Skin epidermis (tissue), 12 donors: ENCODE measurements at regions not wholly inside any gene's neighbourhood (a gene's known extent, or its start where the extent isn't known, plus 50 kb on each side); places are given as distances from the start of the nearest gene placed in this dataset.
"Not testable (repeated sequence)": the region's sequence is repeated elsewhere in the genome, so short reads cannot be mapped to it uniquely, and the experiment has no call there.

ENCODE experiments used
- H3K27ac ChIP-seq, 21 experiments: fragments of 200-600 bp; sonication (generic) in 11 of 21; one replicate each; pipeline ENCODE4 v1.5.0; 2020; ENCODE audit warnings: mild to moderate bottlenecking in 3 of 21, inconsistent platforms in 2 of 21, moderate library complexity in 2 of 21
- H3K4me3 ChIP-seq, 7 experiments: fragments of 200-600 bp; sonication (generic) in 2 of 7; one replicate each; pipeline ENCODE4 v1.5.0; 2020; ENCODE audit warnings: inconsistent platforms in 2 of 7, mild to moderate bottlenecking in 2 of 7, moderate library complexity in 1 of 7

DNA sequence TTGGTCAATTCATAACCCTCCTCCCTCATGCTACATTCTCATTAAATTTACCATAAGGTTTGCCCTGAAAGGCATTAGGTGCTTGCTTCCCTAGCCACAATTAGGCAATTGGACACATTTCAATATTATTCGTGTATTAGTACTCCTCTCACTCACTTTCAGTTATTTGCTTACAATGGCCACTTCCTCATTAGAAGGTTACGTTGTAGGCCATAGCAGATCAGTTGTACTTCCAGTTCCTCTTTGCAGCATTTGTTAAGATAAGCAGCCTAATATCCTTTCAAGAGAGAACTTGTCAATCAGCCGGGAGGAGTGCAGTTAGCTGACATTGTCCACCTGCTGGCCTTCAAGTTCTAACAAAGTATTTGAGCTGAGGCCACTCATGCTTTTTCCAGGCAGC lies 1017.2 kb downstream of the PCDH7 start:
- no peak overlapping the region for H3K27ac ChIP-seq
- no peak overlapping the region for H3K4me3 ChIP-seq

DNA sequence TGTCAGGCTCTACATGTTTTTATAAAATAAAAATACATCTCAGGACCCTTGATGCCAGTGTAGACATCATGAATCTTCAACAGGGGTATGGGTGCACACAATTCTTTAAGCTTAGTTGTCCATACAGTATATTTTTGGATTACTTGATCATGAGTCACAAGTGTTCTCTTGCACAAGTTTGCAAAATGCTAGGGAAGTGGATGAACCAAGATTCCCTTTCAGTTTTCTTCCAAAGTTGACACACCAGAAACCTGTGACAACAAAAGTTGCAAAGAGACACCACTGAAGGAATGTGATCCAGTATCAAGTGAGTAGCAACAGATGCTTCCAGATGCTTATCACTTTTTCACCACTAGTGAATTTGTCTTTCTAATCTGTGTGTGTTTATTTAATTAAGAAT lies 1021.2 kb downstream of the PCDH7 start:
- H3K4me3 ChIP-seq, result no peak overlapping the region
- H3K27ac ChIP-seq, result no peak overlapping the region

DNA sequence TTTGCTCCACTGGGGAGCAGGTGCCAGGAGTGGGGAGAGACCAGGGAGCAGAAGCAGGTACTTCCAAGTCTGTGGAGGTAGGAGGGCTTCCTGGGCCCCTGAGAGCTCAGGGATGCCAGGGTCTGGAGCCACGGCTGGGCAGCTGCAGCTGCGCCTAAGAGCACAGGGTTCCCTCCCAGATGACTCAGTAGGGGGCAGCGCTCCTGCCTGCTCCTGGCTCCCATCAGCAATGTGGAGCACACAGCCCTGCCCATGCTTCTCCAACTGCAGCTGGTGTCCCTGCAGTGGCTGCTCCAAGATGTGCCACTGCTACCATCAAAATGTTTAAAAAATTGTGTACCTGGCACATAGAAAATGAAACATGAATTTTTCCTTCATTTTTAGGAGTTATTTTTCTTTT lies 1028.2 kb downstream of the PCDH7 start:
- H3K27ac ChIP-seq, result no peak overlapping the region
- H3K4me3 ChIP-seq, result no peak overlapping the region

DNA sequence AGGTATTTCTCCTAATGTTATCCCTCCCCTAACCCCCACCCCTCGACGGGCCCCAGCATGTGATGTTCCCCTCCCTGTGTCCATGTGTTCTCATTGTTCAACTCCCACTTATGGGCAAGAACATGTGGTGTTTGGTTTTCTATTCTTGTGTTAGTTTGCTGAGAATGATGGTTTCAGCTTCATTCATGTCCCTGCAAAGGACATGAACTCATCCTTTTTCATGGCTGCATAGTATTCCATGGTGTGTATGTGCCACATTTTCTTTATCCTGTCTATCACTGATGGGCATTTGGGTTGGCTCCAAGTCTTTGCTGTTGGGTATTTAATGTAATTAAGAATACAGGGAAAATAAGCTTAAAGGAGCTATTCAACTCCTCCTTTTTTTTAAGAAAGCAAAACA lies 1030.4 kb downstream of the PCDH7 start:
- not testable (repeated sequence) for H3K4me3 ChIP-seq, H3K27ac ChIP-seq

DNA sequence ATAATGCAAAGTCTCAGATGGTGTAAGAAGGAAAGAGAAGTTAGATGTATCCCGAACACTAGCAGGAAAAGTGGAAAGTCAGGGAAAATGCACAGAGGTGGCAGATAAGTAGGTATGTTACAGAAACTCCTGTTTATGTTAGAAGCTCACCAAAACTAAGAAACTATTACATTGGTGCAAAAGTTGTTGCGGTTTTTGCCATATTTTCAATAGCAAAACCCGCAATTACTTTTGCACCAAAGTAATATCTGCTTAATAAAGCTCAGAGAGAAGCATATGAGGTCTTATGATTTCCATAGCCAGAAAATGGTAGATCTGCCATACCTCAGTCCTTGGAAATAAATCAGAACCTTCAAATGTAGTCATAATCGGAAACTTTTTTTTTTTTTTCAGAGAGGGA lies 1035.6 kb downstream of the PCDH7 start:
- H3K27ac ChIP-seq, result no peak overlapping the region
- H3K4me3 ChIP-seq, result no peak overlapping the region

DNA sequence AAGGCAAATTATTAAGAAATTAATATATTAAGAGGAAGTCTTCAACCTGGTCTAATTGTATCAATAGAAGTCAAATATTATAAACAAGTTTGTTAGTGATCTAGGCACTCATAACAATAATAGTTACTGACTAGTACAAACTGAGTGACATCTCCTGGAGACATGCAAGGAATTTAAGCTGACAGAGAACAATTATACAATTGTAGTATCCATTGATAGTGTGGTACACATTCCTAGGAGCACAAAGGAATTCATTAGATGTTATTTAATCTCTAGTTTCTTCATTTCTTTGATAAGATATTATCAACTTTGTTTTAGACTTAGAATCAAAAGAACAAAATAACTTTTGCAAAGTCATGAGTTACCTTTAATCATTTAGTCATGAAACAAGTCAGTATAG lies 1048.6 kb downstream of the PCDH7 start:
- Histone ChIP-seq H3K27ac (no peak overlapping the region), H3K4me3 (no peak overlapping the region)

DNA sequence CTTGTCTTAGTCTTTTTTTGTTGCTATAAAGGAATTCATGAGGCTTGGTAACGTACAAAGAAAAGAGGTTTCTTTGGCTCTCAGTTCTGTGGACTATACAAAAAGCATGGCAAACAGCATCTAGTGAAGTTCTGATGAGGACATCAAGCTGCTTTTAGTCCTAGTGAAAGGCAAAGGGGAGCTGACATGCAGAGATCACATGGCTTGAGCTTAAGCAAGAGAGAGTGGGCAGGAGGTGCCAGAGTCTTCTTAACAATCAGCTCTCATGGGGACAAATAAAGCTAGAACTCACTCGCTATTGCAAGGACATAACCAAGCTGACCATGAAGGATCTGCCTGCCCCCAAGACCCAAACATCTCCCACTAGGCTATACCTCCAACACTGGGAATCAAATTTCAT lies 1063.1 kb downstream of the PCDH7 start:
- Histone ChIP-seq H3K4me3 (no peak overlapping the region), H3K27ac (no peak overlapping the region)

DNA sequence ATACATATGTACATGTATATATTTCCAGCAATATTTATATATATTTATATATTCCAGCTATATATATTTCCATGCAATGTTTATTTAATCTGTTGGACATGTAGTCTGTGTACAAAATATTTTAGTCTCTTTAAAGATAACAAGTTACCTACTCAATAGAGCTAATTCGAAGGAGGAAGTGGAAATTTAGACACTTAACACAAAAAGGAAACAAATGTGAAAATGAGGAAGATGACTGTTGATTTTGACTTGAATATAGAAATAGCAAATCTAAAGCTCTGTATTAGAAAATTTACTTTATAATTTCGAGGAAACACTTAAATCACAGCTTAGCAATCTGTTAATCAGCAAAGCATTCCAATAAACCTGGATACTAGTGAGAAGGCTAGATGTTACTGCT lies 1064.4 kb downstream of the PCDH7 start:
- Histone ChIP-seq H3K4me3 (no peak overlapping the region), H3K27ac (no peak overlapping the region)

DNA sequence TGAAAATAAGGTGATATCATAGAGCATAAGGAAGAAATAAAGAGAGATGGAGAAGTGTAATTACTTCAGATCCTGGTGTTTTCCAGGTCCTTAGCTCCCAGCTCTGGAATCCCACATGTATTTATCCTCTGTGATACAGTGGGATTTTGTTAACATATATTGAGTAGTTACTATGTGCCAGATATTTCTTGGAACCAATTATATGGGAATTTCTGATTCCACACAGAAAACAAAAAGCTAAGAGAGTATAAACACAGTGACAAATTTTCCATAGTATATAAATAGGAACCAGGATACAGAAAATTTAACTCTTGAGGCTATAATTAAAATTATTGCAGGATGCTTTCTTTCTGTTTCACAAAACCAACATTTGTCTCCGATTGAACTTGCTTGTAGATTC lies 1067.5 kb downstream of the PCDH7 start:
- Histone ChIP-seq H3K27ac (no peak overlapping the region), H3K4me3 (no peak overlapping the region)

DNA sequence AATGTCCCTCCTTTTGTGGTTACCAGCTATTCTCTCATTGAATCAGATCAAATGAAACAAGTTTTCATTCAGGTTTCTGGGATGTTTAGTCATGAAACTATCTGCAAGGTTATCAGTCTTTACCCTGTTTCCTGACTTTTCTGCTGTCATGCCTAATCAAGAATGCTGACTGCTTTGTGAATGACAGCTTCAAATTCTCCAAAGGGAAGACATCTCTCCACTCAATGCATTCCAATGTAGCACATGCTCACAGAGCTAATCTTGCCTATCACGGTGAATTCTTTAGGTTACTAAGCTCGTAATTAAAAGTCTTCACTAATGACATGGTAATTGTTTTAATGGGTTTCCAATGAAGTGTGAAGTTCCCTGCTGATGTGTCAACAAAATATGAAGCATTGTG lies 1068.5 kb downstream of the PCDH7 start:
- Histone ChIP-seq H3K4me3 (no peak overlapping the region), H3K27ac (no peak overlapping the region)

DNA sequence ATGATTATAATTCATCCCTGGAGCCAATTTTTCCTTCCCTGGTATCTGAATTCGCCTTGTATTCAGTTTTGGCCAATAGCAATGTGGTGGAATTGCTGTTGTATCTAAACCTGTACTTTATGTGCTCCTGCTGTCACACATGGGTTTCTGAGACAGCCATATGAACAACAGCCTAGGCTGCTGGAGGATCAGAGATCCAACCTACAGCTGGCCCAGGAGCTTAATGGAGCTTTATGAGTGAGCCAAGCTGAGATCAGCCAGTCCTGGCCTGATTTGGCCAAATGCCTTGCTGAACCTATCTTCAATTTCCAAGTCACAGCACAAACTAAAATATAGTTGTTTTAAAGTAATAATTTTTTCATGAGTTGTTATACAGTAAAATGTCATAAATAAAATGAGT lies 1071.5 kb downstream of the PCDH7 start:
- H3K27ac ChIP-seq, result no peak overlapping the region
- H3K4me3 ChIP-seq, result no peak overlapping the region

DNA sequence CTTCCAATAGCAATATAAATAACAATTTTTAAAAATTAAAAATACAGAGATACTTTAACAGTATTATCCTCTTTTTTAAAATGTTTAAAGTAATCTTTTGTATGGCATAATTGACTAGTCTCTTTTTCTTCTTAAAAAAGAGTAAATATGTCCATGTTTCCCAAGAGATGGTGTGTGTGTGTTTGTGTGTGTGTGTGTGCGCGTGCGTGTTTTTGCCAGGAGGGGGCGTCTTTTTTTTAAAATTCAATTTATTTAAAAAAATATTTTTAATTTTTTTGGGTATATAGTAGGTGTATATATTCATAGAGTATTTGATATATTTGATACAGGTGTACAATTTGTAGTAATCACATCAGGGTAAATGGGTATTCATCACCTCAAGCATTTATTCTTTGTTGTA lies 1073.7 kb downstream of the PCDH7 start:
- no peak overlapping the region for H3K4me3 ChIP-seq
- H3K27ac ChIP-seq, result no peak overlapping the region

DNA sequence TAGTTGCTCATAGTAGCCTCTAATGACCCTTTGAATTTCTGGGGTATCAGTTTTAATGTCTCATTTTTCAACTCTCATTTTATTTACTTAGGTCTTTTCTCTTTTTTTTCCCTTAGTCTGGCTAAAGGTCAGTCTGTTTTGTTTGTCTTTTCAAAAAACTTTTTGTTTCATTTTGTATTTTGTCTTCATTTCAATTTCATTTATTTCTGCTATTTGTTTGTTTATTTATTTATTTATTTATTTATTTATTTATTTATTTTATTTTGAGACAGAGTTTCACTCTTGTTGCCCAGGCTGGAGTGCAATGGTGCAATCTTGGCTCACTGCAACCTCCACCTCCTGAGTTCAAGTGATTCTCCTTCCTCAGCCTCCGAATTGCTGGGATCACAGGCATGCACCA lies 1076.9 kb downstream of the PCDH7 start:
- not testable (repeated sequence) for H3K4me3 ChIP-seq, H3K27ac ChIP-seq

DNA sequence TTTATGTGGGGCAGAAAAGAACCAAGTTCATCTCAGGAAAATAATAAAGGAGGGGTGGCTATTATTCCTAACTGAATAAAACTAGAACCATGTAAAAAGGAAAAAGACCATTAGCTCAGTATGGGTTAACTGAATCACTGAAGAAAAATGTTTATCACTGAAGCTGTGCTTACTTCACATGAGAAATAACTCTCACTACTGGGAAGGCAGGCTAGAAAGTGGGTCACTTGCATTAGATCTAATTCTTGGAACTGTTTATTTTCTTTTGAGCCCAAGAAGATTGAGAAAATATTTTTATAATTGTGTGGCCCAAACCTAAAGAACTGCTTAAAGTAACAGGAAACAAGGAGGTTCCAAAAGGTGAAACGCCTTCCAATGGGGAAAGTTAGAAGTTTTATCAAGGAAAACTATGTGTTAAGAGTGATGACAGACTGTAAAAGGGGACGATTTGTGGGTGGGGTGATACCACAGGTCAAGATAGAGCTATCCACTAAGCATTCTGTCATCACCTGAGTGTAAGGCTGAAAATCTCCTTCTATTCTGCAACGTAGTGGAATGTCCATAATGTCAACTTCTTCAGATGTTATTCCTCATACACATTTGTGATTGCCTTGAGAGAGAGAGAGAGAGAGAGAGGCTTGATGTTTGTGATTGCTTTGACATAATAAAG lies 1083.5 kb downstream of the PCDH7 start:
- no peak overlapping the region for H3K4me3 ChIP-seq
- no peak overlapping the region for H3K27ac ChIP-seq

DNA sequence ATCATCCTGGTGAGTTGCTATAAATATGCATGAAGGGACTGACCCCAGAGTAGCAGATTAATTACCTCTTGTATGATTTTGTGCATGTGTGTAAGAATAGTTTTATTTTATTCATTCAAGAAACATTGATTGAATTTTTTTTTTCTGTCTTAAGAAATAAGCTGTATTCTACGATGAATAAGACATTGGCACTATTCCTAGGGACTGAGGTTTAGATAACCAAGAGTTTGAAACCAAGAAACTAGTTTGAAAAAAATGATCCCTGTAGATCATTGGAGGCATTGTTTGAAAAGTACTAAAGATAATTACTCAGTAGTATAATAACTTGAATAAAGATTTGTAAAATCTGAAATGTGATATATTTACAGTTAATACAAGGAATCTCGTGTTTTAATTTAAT lies 1086.9 kb downstream of the PCDH7 start:
- Histone ChIP-seq H3K4me3 (no peak overlapping the region), H3K27ac (no peak overlapping the region)

DNA sequence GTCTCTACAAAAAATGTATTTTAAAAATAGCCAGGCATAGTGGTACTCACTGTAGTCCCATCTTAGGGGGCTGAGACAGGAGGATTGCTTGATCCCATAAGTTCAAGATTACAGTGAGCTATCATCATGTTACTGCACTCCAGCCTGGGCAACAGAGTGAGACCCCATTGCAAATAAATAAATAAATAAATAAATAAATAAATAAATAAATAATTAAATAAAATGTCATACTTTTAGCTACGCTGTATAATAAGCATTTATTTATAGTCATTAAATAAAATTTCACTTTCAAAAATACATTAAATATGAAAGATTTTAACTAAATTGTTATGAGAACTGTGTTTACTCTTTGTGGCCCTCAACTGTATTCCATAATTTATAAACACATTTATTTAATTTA lies 1124.2 kb downstream of the PCDH7 start:
- no peak overlapping the region for H3K4me3 ChIP-seq
- no peak overlapping the region for H3K27ac ChIP-seq

DNA sequence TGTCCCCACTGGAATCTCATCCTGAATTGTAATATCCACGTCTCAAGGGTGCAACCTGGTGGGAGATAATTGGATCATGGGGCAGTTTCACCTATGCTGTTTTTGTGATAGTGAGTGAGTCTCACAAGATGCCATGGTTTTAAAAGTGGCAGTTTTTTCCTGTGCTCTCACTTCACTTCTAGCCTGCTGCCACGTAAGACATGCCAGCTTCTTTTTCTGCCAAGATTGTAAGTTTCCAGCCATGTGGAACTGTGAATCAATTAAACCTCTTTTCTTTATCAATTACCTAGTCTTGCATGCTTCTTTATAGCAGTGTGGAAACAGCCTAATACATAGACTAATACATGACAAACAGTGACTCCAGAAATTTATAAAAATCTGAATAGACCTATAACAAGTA lies 1131.8 kb downstream of the PCDH7 start:
- H3K4me3 ChIP-seq, result no peak overlapping the region

DNA sequence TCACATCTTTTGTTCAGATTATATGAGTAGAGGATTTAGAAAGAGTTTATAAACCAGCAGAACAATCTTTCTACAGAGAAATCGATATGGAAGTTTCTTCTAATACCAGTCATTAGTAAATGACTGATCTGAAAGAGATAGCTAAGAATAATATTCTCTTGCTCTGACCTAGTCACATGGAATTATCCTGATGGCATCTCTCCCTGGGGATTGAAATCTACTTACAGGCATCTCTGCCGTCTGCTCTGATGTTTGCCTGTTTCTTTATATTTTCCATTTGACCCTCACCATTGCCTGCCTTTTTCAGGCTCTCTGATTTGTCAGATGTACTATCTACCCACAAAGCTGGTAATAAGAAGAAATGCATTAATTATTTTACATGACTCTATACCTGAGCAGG lies 1157.3 kb downstream of the PCDH7 start:
- no peak overlapping the region for H3K27ac ChIP-seq
- no peak overlapping the region for H3K4me3 ChIP-seq

More for the DNA sequence above, 1131.8 kb downstream of the PCDH7 start:
- H3K27ac ChIP-seq, result no peak overlapping the region

DNA sequence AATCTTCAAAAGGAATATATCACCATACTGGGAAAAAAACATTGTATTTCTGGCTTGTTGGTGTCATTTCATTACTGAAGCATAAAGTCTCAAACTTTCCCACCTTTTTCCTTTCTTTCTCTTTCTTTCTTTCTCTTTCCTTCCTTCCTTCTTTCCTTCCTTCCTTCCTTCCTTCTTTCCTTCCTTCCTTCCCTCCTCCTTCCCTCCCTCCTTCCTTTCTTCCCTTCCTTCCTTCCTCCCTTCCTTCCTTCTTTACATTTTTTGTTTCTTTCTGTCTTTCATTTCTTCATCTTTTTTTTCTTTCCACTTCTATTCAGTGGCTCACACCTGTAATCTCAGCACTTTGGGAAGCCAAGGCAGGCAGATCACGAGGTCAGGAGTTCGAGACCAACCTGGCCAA lies 1160.7 kb downstream of the PCDH7 start:
- H3K4me3 ChIP-seq, H3K27ac ChIP-seq: not testable (repeated sequence)

DNA sequence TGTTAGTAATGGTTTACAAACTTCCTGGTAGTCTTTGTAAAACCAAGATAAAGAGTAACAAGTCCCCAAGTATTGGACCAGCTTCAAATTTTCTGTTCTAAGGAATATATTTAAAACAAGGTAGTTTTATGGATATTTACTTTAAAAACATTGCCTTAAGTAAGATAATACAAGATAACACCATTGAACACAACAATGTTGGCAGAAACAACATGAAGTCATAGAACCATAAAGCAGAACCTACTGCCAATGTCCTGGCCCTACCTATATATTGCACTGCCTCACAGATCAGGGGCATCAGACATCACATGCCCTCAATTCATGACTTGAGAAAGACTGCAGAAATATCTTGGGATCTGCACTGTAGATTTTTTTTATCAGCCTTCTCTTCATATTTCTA lies 1176.2 kb downstream of the PCDH7 start:
- H3K4me3 ChIP-seq, result no peak overlapping the region
- H3K27ac ChIP-seq, result no peak overlapping the region

DNA sequence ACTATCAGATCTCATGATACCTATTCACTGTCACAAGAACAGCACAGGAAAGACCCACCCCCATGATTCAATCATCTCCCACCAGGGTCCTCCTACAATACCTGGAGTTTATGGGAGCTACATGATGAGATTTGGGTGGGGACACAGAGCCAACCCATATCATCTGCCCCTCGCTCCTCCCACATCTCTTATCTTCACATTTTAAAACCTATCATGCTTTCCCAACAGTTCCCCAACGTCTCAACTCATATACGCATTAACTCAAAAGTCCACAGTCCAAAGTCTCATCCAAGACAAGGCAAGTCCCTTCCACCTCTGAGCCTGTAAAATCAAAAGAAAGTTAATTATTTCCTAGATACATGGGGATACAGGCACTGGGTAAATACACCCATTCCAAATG lies 1185.2 kb downstream of the PCDH7 start:
- H3K4me3 ChIP-seq, result no peak overlapping the region
- H3K27ac ChIP-seq, result no peak overlapping the region

DNA sequence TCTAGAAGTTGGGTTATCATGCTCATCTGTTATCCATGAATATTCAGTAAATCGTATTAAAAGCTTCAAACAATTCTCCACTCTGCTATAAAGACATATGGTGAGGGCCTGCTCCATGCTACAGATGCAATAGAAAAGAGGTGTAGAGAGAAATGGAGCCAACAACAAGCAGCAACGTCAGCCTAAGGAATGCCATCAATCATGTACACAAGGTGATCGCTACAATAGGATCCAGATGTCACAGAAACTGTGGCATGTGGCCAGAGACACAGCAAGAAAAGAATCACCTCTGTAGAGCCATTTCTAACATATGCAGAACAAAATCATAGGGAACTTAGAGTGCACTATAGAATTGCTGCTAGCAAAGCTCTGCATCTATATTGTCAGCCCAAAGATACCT lies 1188.1 kb downstream of the PCDH7 start:
- H3K4me3 ChIP-seq, result no peak overlapping the region
- H3K27ac ChIP-seq, result no peak overlapping the region

DNA sequence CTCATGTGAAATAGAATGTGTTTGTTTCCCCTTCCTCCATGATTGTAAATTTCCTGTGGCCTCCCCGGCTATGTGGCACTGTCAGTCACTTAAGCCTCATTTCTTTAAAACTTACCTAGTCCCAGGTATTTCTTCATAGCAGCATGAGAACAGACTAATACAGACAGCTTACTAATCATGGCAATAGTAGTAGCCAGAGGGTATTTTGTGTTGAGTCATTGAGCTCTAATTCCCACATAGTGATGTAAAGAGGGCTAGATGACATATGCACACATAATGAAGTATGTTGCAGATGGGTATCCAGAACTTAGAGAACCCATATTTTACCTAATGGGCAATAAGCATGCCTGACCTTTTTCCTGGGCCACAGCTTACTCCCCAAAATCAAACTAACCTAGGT lies 1197.2 kb downstream of the PCDH7 start:
- no peak overlapping the region for H3K4me3 ChIP-seq
- no peak overlapping the region for H3K27ac ChIP-seq
